Tibial nerve (tissue), 3 donors: ENCODE measurements at regions not wholly inside any gene's neighbourhood (a gene's known extent, or its start where the extent isn't known, plus 50 kb on each side); places are given as distances from the start of the nearest gene placed in this dataset.

ENCODE experiments used
- CTCF ChIP-seq, 5 experiments: fragments of 200-600 bp in 3 of 5; fragments of 450-650 bp in 2 of 5; sonication (generic) in 3 of 5; IDR thresholded peaks; one replicate each; pipeline ENCODE4 v1.5.1; 2016 to 2019; ENCODE audit warnings: antibody characterized with exemption in 5 of 5, mild to moderate bottlenecking in 3 of 5, moderate library complexity in 2 of 5
- POLR2A ChIP-seq, 2 donors: fragments of 450-650 bp; IDR thresholded peaks; one replicate each; pipeline ENCODE4 v1.6.1; 2017; ENCODE audit warnings: antibody characterized with exemption in 2 of 2, mild to moderate bottlenecking in 2 of 2, moderate library complexity in 2 of 2

- no peak for TF ChIP-seq CTCF (IDR thresholded peaks at IDR 0.05)
- TF ChIP-seq POLR2A (IDR thresholded peaks at IDR 0.05), result no peak
Measured at GRCh38 chr3:70539908-70540307, 227.5 kb upstream of the MDFIC2 start.
